ES-I3 (cell line): ENCODE measurements at regions not wholly inside any gene's neighbourhood (a gene's known extent, or its start where the extent isn't known, plus 50 kb on each side); places are given as distances from the start of the nearest gene placed in this dataset.

Source experiments
- H3K36me3 ChIP-seq: 2 replicates; pipeline ENCODE4 v1.6.1; 2013; ENCODE audit warnings: mild to moderate bottlenecking, low read length, control low read depth, moderate library complexity; ENCODE audit not compliant: insufficient read depth
- H3K4me1 ChIP-seq: 2 replicates; pipeline ENCODE4 v1.6.1; 2013; ENCODE audit warnings: mild to moderate bottlenecking, control low read depth, low read length; ENCODE audit not compliant: insufficient read depth
- H3K9ac ChIP-seq: 2 replicates; pipeline ENCODE4 v1.6.1; 2013; ENCODE audit warnings: low read depth, mild to moderate bottlenecking, low read length, moderate library complexity
- H3K9me3 ChIP-seq: 2 replicates; pipeline ENCODE4 v1.6.1; 2013; ENCODE audit warnings: mild to moderate bottlenecking, low read length, moderate library complexity; ENCODE audit not compliant: control insufficient read depth, insufficient read depth

- Histone ChIP-seq H3K9me3 (no peaks in the 10 kb centered on the region), H3K4me1 (peaks cover 26% of the 10 kb centered on the region), H3K36me3 (no peaks in the 10 kb centered on the region), H3K9ac (no peak overlapping the region)
These were observed 384.8 kb downstream of the PRR16 start for GRCh38 chr5:120848883-120849282.

DNA sequence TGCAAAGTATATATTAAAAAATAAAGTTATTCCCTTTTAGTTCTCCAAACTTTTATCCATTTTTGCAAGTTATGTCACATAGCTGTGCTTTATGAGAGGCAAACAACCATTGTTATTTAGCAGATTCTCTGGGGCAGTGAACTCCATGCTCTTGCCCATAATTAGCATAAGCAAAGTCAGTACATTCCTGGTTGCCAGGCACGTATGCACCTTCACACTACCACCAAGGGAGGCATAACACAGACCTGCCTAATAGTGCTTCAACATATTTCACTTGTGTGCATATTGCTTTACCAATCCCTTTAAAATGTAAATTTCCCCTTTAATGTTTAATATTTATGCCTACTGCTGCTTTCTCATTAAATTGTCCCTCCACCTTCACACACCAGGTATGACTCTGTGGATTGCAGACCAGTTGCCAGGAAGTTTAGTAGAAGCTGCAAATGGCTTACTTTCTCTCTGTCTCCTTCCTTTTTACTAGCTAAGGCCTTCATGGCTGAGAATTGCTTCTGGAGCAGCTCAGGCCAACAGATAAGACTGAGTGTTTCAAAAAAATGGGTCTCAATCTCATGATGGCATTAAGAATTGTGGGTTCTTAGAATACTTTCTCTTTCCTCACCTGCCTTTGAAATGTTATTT, 388.2 kb downstream of the PRR16 start:
- Histone ChIP-seq H3K9ac (no peak overlapping the region), H3K4me1 (peaks cover 26% of the 10 kb centered on the region), H3K9me3 (no peaks in the 10 kb centered on the region), H3K36me3 (no peaks in the 10 kb centered on the region)

DNA sequence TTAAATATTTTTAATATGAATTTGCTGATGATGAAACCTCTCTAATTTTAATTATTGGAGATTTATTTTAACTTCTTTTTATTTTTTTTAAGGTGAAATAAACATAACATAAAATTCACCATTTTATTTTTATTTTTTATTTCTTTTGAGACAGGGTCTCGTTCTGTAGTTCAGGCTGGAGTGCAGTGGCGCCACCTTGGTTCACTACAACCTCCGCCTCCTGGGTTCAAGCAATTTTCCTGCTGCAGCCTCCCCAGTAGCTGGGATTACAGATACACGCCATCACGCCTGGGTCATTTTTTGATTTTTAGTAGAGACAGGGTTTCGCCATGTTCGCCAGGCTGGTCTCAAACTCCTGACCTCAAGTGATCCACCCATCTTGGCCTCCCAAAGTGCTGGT, 402.9 kb downstream of the PRR16 start:
- Histone ChIP-seq H3K4me1 (peaks cover 8% of the 10 kb centered on the region; the same call in 1 of the 2 replicates), H3K9me3 (no peaks in the 10 kb centered on the region), H3K9ac (no peak overlapping the region), H3K36me3 (no peaks in the 10 kb centered on the region)

- Histone ChIP-seq H3K36me3 (no peaks in the 10 kb centered on the region), H3K4me1 (peaks cover 8% of the 10 kb centered on the region; the same call in 1 of the 2 replicates), H3K9me3 (no peaks in the 10 kb centered on the region), H3K9ac (no peak overlapping the region)
These were observed 405.7 kb downstream of the PRR16 start for GRCh38 chr5:120869831-120870230.

DNA sequence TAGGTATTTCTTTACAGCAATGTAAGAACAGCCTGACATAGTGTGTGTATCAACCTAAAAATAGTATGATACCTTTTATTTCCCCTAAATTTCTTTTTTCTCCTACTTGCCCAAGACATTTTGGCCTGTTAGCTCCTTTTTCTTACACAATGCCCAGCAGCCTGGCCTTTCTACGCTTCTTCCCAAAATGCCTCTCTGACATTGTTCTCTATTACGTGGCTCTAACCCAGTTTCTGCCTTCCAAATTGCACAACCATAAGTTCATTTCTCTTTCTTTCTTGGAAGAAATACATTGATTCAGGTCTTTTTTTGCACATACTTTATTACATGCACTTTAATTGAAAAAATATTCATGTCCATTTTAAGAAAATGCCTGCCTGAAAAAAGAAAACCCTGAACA, 408.2 kb downstream of the PRR16 start:
- Histone ChIP-seq H3K4me1 (peaks cover 5% of the 10 kb centered on the region; the same call in 1 of the 2 replicates), H3K36me3 (no peaks in the 10 kb centered on the region), H3K9me3 (0 out of 2 replicates have a peak, but pooled peaks cover 2% of the 10 kb centered on the region), H3K9ac (no peak overlapping the region)

DNA sequence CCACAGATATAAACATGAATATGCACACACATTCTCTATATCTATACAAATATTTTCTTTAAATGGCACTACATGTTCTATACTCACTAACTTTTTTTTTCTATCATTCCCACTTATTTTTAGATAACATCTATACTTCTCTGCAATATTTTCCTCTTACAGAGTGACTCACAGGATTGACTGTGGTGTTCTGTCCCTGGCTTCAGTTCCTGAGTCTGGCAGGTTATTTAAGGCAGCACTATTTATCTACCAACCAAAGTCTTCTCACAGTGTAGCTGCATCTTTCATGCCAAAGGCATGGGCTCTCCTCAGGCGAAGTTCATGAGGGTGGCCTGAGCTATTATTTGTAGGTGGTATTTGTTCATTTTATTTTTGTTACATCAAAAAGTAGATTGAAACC, 409.0 kb downstream of the PRR16 start:
- H3K9me3 ChIP-seq = 0 out of 2 replicates have a peak, but pooled peaks cover 2% of the 10 kb centered on the region
- no peaks in the 10 kb centered on the region for H3K4me1 ChIP-seq
- H3K9ac ChIP-seq = no peak overlapping the region
- no peaks in the 10 kb centered on the region for H3K36me3 ChIP-seq

GRCh38 chr5:120874081-120874862, 410.2 kb downstream of the PRR16 start:
- no peak overlapping the region for H3K9ac ChIP-seq
- 0 out of 2 replicates have a peak, but pooled peaks cover 2% of the 10 kb centered on the region for H3K9me3 ChIP-seq
- no peaks in the 10 kb centered on the region for H3K36me3 ChIP-seq
- H3K4me1 ChIP-seq = no peaks in the 10 kb centered on the region

DNA sequence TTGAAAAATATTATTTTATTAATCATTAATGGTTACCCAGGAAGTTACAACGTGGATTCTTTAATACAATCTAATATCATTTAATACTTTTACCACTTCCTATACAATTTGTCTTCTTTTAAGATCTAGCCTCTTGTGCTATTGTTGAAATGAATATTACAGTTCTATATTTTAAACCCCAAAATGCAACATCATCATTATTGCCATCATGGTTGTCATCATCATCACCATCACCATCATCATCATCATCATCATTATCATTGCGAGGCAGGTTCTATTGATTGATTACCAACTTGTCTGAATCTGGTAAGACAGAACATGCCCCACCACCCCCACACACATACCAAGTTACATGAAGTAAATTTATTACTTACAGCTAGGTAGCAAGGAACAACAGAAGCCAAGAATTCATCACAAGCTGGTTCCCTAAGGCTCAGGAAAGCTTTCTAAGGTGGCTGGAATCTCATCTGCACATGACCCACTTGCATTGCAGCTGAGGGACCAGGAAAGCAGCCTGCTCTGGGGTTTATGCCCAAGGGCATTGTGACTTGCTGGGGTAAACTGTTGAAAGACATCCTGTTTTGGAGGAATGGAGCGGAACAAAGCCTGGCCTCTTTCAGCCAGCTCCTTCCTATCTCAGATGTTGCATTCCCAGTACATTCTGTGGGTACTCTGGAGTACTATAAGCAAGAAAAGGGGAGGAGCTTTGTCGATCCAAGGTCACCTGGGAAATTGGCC, 418.1 kb downstream of the PRR16 start:
- Histone ChIP-seq H3K4me1 (no peaks in the 10 kb centered on the region; the same call in 1 of the 2 replicates), H3K36me3 (no peaks in the 10 kb centered on the region), H3K9ac (no peak overlapping the region), H3K9me3 (no peaks in the 10 kb centered on the region)

GRCh38 chr5:120886351-120886860, 422.3 kb downstream of the PRR16 start:
- Histone ChIP-seq H3K4me1 (no peaks in the 10 kb centered on the region; the same call in 1 of the 2 replicates), H3K9ac (no peak overlapping the region), H3K36me3 (no peaks in the 10 kb centered on the region), H3K9me3 (no peaks in the 10 kb centered on the region)

DNA sequence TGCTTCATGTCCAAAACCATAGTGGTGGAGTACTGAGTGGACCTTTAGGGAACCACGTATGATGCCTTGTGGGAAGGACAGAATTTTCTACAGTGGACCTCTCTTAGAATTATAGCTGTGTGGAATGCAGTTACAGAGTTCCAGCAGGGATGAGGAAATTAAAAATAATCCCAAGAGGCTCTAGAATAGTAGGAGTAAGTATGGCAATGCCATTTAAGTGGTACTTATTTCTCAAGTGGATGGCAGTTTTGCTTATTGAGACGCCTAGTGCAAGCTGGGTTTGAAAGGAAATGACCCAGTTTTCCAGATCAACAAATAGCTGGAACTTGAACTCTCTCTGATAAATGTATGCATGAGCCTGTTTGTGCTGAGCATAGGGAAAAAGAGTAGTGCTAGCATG, 431.6 kb downstream of the PRR16 start:
- Histone ChIP-seq H3K9me3 (no peaks in the 10 kb centered on the region), H3K36me3 (no peaks in the 10 kb centered on the region), H3K9ac (no peak overlapping the region), H3K4me1 (no peaks in the 10 kb centered on the region)

DNA sequence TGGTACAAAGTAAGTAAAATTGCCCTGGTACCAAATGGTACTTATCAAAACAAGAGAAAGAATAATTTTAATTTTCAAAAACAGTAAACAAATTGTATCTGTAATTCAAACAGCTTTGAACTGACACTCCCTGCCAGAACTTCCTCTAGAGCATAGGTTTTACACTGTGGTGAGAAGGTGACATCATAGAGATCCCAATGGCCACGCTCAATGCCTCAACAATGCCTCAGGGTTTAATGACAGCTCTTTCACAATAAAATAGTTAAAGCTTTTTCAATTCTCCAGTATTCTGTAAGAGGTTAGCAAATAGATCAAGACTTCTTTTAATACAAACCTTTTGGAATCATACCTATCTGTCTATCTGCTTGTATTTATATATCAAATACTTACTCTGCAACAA, 437.1 kb downstream of the PRR16 start:
- Histone ChIP-seq H3K9ac (no peak overlapping the region), H3K4me1 (no peaks in the 10 kb centered on the region), H3K9me3 (no peaks in the 10 kb centered on the region), H3K36me3 (no peaks in the 10 kb centered on the region)

- Histone ChIP-seq H3K9ac (no peak overlapping the region), H3K36me3 (no peaks in the 10 kb centered on the region), H3K4me1 (no peaks in the 10 kb centered on the region), H3K9me3 (no peaks in the 10 kb centered on the region)
These were observed 443.9 kb downstream of the PRR16 start for GRCh38 chr5:120907953-120908352.

DNA sequence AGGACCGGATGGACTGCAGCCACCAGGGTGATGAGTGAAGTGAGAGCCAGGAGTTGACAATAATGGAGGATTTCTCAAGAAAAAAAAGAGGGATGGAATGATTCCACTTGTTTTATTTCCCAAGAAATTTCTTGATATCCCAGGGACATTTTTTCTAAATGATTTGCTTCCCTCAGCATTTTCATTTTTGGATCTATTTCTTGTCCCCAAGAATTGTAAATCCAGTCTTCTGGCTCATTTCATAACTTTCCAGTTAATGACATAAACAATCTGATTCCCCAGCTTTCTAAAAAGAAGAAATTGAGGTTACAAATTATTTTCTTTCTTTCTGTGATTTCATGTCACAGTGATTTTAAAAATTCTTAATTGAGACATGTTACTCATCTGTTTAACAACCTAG, 446.5 kb downstream of the PRR16 start:
- Histone ChIP-seq H3K36me3 (no peaks in the 10 kb centered on the region), H3K4me1 (no peaks in the 10 kb centered on the region), H3K9ac (no peak overlapping the region), H3K9me3 (no peaks in the 10 kb centered on the region)

DNA sequence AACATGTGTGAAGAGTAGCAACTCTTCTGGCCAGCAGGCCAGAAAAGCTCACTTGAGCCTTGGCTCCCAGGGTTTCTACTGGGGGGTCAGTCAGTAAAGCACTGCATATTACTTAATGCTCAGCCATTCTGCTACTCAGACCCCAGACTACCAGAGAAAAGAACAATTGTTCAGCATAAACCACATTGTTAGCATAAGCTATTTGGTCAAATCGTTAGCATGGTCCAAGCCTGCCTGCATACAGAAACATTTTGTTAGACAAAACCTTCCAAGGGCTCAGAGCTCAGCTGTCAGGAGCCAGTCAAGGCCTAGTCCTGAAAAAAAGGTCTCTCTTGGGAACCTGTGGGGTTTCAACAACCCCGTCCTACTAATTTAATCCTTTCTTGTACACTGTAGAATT, 449.3 kb downstream of the PRR16 start:
- Histone ChIP-seq H3K36me3 (no peaks in the 10 kb centered on the region), H3K9me3 (no peaks in the 10 kb centered on the region), H3K4me1 (no peaks in the 10 kb centered on the region), H3K9ac (no peak overlapping the region)
